Trophoblast cell (in vitro differentiated cells and primary cell): ENCODE measurements at regions not wholly inside any gene's neighbourhood (a gene's known extent, or its start where the extent isn't known, plus 50 kb on each side); places are given as distances from the start of the nearest gene placed in this dataset.
A peak's percentile ranks its signal among the peaks of the same experiment; 100 is the strongest.

Experiments used
- DNase-seq, 2 donors: peaks; one replicate each; pipeline ENCODE4 v3.0.0-alpha.2; 2016
- H2AFZ ChIP-seq: 2 replicates; pipeline ENCODE4 v1.6.1; 2013; ENCODE audit warnings: low read length, moderate library complexity, mild to moderate bottlenecking; ENCODE audit not compliant: insufficient read depth, poor library complexity
- H2AK5ac ChIP-seq: 2 replicates; pipeline ENCODE4 v1.6.1; 2013; ENCODE audit warnings: mild to moderate bottlenecking, low read length
- H2BK120ac ChIP-seq: 2 replicates; pipeline ENCODE4 v1.6.1; 2013; ENCODE audit warnings: low read length, mild to moderate bottlenecking, moderate library complexity; ENCODE audit not compliant: insufficient read depth, poor library complexity
- H2BK12ac ChIP-seq: 2 replicates; pipeline ENCODE4 v1.6.1; 2013; ENCODE audit warnings: mild to moderate bottlenecking, low read length, moderate library complexity
- H2BK5ac ChIP-seq: 2 replicates; pipeline ENCODE4 v1.6.1; 2013; ENCODE audit warnings: low read length, low read depth, moderate library complexity, mild to moderate bottlenecking; ENCODE audit not compliant: poor library complexity
- H3K14ac ChIP-seq: 2 replicates; pipeline ENCODE4 v1.6.1; 2013; ENCODE audit warnings: mild to moderate bottlenecking, low read length
- H3K18ac ChIP-seq: 2 replicates; pipeline ENCODE4 v1.6.1; 2013; ENCODE audit warnings: mild to moderate bottlenecking, low read length
- H3K23ac ChIP-seq: 2 replicates; pipeline ENCODE4 v1.6.1; 2013; ENCODE audit warnings: low read length
- H3K27ac ChIP-seq: 2 replicates; pipeline ENCODE4 v1.5.1; 2013; ENCODE audit warnings: low read depth, mild to moderate bottlenecking, inconsistent platforms, low read length, moderate library complexity
- H3K27me3 ChIP-seq: 2 replicates; pipeline ENCODE4 v1.6.1; 2013; ENCODE audit warnings: inconsistent platforms, mild to moderate bottlenecking, low read length, moderate library complexity; ENCODE audit not compliant: insufficient read depth
- H3K36me3 ChIP-seq, 2 experiments: 1 replicate in 1 of 2; 2 replicates in 1 of 2; pipeline ENCODE4 v1.6.1; 2013; ENCODE audit warnings: low read length in 2 of 2, mild to moderate bottlenecking in 2 of 2, moderate library complexity in 1 of 2; ENCODE audit not compliant: insufficient read depth in 2 of 2, control insufficient read depth in 1 of 2
- H3K4ac ChIP-seq: 2 replicates; pipeline ENCODE4 v1.6.1; 2013; ENCODE audit warnings: low read depth, mild to moderate bottlenecking, low read length, moderate library complexity
- H3K4me1 ChIP-seq, 2 experiments: 1 replicate in 1 of 2; 2 replicates in 1 of 2; pipeline ENCODE4 v1.6.1; 2013; ENCODE audit warnings: low read length in 2 of 2, mild to moderate bottlenecking in 2 of 2, moderate library complexity in 1 of 2; ENCODE audit not compliant: insufficient read depth in 2 of 2, control insufficient read depth in 1 of 2
- H3K4me2 ChIP-seq: 2 replicates; pipeline ENCODE4 v1.6.1; 2013; ENCODE audit warnings: inconsistent platforms, mild to moderate bottlenecking, low read length, moderate library complexity
- H3K4me3 ChIP-seq: 2 replicates; pipeline ENCODE4 v1.5.1; 2013; ENCODE audit warnings: mild to moderate bottlenecking, low read depth, low read length, inconsistent platforms
- H3K79me1 ChIP-seq: one replicate; pipeline ENCODE4 v1.6.1; 2013; ENCODE audit warnings: low read length
- H3K79me2 ChIP-seq: 2 replicates; pipeline ENCODE4 v1.6.1; 2013; ENCODE audit warnings: low read length, mild to moderate bottlenecking; ENCODE audit not compliant: control insufficient read depth, insufficient read depth, poor library complexity
- H3K9ac ChIP-seq: 2 replicates; pipeline ENCODE4 v1.6.1; 2013; ENCODE audit warnings: mild to moderate bottlenecking, low read length
- H3K9me3 ChIP-seq: 2 replicates; pipeline ENCODE4 v1.6.1; 2013; ENCODE audit warnings: low read depth, mild to moderate bottlenecking, control low read depth, inconsistent platforms, low read length; ENCODE audit not compliant: insufficient read depth
- H4K12ac ChIP-seq: 2 replicates; pipeline ENCODE4 v1.6.1; 2013; ENCODE audit warnings: low read depth, mild to moderate bottlenecking, low read length, moderate library complexity
- H4K8ac ChIP-seq: 2 replicates; pipeline ENCODE4 v1.6.1; 2013; ENCODE audit warnings: low read depth, mild to moderate bottlenecking, low read length, moderate library complexity
- H4K91ac ChIP-seq: one replicate; pipeline ENCODE4 v1.6.1; 2013; ENCODE audit warnings: low read depth, mild to moderate bottlenecking, low read length, moderate library complexity
- WGBS: extraction: QIAGEN DNeasy Blood & Tissue Kit; methylation state at CpG from one replicate; pipeline ENCODE4 v1.1.7; 2013; ENCODE audit warnings: missing lambda C conversion rate; ENCODE audit not compliant: insufficient read length, insufficient coverage; ENCODE audit errors: extremely low coverage; 5-methylcytosine and 5-hydroxymethylcytosine counted together

GRCh38 chr14:87457720-87458119 is 535.3 kb downstream of the GALC start:
- Histone ChIP-seq H3K4ac (no peak overlapping the region), H3K4me3 (no peak overlapping the region), H3K79me1 (no peaks in the 10 kb centered on the region), H4K12ac (no peak overlapping the region), H2AFZ (no peak overlapping the region), H3K18ac (no peak overlapping the region), H3K4me2 (no peak overlapping the region), H3K27ac (no peak overlapping the region), H2AK5ac (no peak overlapping the region), H3K27me3 (no peaks in the 10 kb centered on the region), H3K79me2 (no peaks in the 10 kb centered on the region), H3K14ac (no peak overlapping the region), H4K91ac (no peak overlapping the region), H3K23ac (no peak overlapping the region), H2BK12ac (no peak overlapping the region), H2BK120ac (no peak overlapping the region), H3K36me3 (no peaks in the 10 kb centered on the region), H4K8ac (no peak overlapping the region), H3K4me1 (no peaks in the 10 kb centered on the region), H3K9me3 (no peaks in the 10 kb centered on the region), H3K9ac (no peak overlapping the region), H2BK5ac (no peak overlapping the region)
- no CpG with 5 or more reads among the region's 6 CpGs for WGBS
- DNase-seq = peak in 1 of 2 donors; percentile 20

- H2BK12ac ChIP-seq = no peak overlapping the region
- H2BK5ac ChIP-seq = no peak overlapping the region
- H4K12ac ChIP-seq = no peak overlapping the region
- H4K91ac ChIP-seq = no peak overlapping the region
- no peaks in the 10 kb centered on the region for H3K79me2 ChIP-seq
- H3K79me1 ChIP-seq = no peaks in the 10 kb centered on the region
- no peak overlapping the region for H3K27ac ChIP-seq
- no peak overlapping the region for H2AK5ac ChIP-seq
- no peak overlapping the region for H2BK120ac ChIP-seq
- no peaks in the 10 kb centered on the region for H3K36me3 ChIP-seq
- no peak overlapping the region for H3K4me2 ChIP-seq
- no peak for DNase-seq
- H3K9me3 ChIP-seq = no peaks in the 10 kb centered on the region
- H3K27me3 ChIP-seq = no peaks in the 10 kb centered on the region
- H3K18ac ChIP-seq = no peak overlapping the region
- no CpG with 5 or more reads among the region's 3 CpGs for WGBS
- H3K14ac ChIP-seq = no peak overlapping the region
- no peak overlapping the region for H2AFZ ChIP-seq
- no peak overlapping the region for H3K4me3 ChIP-seq
- no peaks in the 10 kb centered on the region for H3K4me1 ChIP-seq
- no peak overlapping the region for H3K9ac ChIP-seq
- no peak overlapping the region for H3K23ac ChIP-seq
- no peak overlapping the region for H4K8ac ChIP-seq
- H3K4ac ChIP-seq = no peak overlapping the region
Measured at GRCh38 chr14:87450193-87450592, 542.8 kb downstream of the GALC start.

DNA sequence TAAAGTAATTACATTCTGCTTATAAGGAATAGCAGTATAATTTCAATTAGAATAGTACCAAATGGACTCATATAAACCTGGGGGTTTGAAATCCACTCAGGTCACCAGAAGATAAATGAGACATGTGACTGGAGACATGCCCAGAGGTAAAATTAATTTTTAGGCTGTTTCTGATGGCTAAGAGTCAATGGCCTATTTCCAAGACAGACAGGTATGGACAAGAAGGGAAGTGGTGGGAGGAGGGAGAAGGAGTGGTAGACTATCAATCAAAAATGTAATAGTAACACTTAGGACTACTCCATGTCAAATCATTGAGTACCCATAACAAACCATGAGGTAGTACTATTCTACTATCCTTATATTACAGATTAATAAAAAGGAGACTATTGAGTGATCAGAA is 544.0 kb downstream of the GALC start:
- Histone ChIP-seq H3K4ac (no peak overlapping the region), H3K9ac (no peak overlapping the region), H3K27ac (no peak overlapping the region), H2AK5ac (no peak overlapping the region), H3K79me2 (no peaks in the 10 kb centered on the region), H3K18ac (no peak overlapping the region), H3K23ac (no peak overlapping the region), H4K91ac (no peak overlapping the region), H2AFZ (no peak overlapping the region), H3K14ac (no peak overlapping the region), H2BK120ac (no peak overlapping the region), H4K8ac (no peak overlapping the region), H2BK12ac (no peak overlapping the region), H3K27me3 (no peaks in the 10 kb centered on the region), H3K36me3 (no peaks in the 10 kb centered on the region), H3K4me1 (no peaks in the 10 kb centered on the region), H4K12ac (no peak overlapping the region), H3K79me1 (no peaks in the 10 kb centered on the region), H3K4me2 (no peak overlapping the region), H3K9me3 (no peaks in the 10 kb centered on the region), H3K4me3 (no peak overlapping the region), H2BK5ac (no peak overlapping the region)
- DNase-seq = no peak

- H4K8ac ChIP-seq = no peak overlapping the region
- no peaks in the 10 kb centered on the region for H3K79me1 ChIP-seq
- no peak overlapping the region for H3K9ac ChIP-seq
- H2AK5ac ChIP-seq = no peak overlapping the region
- H4K12ac ChIP-seq = no peak overlapping the region
- no peak overlapping the region for H2BK5ac ChIP-seq
- no peaks in the 10 kb centered on the region for H3K79me2 ChIP-seq
- H3K18ac ChIP-seq = no peak overlapping the region
- no peaks in the 10 kb centered on the region for H3K4me1 ChIP-seq
- no peak overlapping the region for H4K91ac ChIP-seq
- H2AFZ ChIP-seq = no peak overlapping the region
- H2BK12ac ChIP-seq = no peak overlapping the region
- H3K14ac ChIP-seq = no peak overlapping the region
- no peak overlapping the region for H3K4ac ChIP-seq
- no peak overlapping the region for H3K4me2 ChIP-seq
- no peaks in the 10 kb centered on the region for H3K36me3 ChIP-seq
- no peak overlapping the region for H3K23ac ChIP-seq
- H3K9me3 ChIP-seq = no peaks in the 10 kb centered on the region
- no peak overlapping the region for H2BK120ac ChIP-seq
- no peak overlapping the region for H3K27ac ChIP-seq
- H3K27me3 ChIP-seq = no peaks in the 10 kb centered on the region
- no peak for DNase-seq
- no peak overlapping the region for H3K4me3 ChIP-seq
Measured at GRCh38 chr14:87443787-87444186, 549.2 kb downstream of the GALC start.

DNA sequence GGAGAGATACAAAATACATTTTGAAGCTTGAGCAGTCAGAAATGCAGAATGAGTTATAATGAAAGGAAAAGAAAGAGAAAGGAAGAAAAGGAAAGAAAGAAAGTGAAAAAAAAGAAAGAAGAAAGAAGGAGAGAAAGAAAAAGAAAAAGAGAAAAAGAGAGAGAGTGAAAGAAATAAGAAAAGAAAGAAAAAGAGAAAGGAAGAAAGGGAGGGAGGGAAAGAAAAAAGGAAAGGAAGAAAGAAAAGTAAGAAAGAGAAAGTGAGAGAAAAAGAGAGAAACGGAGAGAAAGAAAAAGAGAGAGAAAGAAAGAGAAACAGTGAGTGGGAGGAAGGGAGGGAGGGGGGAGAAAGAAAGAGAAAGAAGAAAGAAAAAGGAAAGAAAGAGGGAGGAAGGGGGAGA is 549.9 kb downstream of the GALC start:
- no peaks in the 10 kb centered on the region for H3K9me3 ChIP-seq
- H3K27ac ChIP-seq = no peak overlapping the region
- 92% methylated on average over 1 of the region's 1 CpG for WGBS

More for the DNA sequence above, 549.9 kb downstream of the GALC start:
- Histone ChIP-seq H3K27me3 (no peaks in the 10 kb centered on the region), H4K12ac (no peak overlapping the region), H3K79me1 (no peaks in the 10 kb centered on the region), H4K8ac (no peak overlapping the region), H3K4me1 (no peaks in the 10 kb centered on the region), H2AFZ (no peak overlapping the region), H3K4me3 (no peak overlapping the region), H2BK5ac (no peak overlapping the region), H2BK12ac (no peak overlapping the region), H3K9ac (no peak overlapping the region), H3K4me2 (no peak overlapping the region), H3K14ac (no peak overlapping the region), H3K4ac (no peak overlapping the region), H3K23ac (no peak overlapping the region), H3K18ac (no peak overlapping the region), H3K36me3 (no peaks in the 10 kb centered on the region), H2AK5ac (no peak overlapping the region), H2BK120ac (no peak overlapping the region), H4K91ac (no peak overlapping the region), H3K79me2 (no peaks in the 10 kb centered on the region)
- no peak for DNase-seq
